Calu3 (cell line): ENCODE measurements at regions not wholly inside any gene's neighbourhood (a gene's known extent, or its start where the extent isn't known, plus 50 kb on each side); places are given as distances from the start of the nearest gene placed in this dataset.

Source experiments
- BruUV-seq: library from RNA; stranded (reverse); fragments of 400-500 nt; replicated peaks from 2 replicates; lab custom pipeline; 2021; lab: Mats Ljungman, UMichigan
- CTCF ChIA-PET: fragments of 300-600 bp; sonication (Branson Sonifier 250); formaldehyde crosslinking; loops from one replicate; lab custom pipeline; 2022; ENCODE audit warnings: antibody characterized with exemption; lab: Charles Lee
- DNase-seq: peaks from one replicate; pipeline ENCODE4 v3.0.0; 2022
- H3K27ac Mint-ChIP-seq: one replicate; pipeline ENCODE4 v1.8.0; 2022; ENCODE audit warnings: mixed read lengths; ENCODE audit not compliant: unreplicated experiment
- H3K27me3 Mint-ChIP-seq: one replicate; pipeline ENCODE4 v1.8.0; 2022; ENCODE audit warnings: mixed read lengths; ENCODE audit not compliant: unreplicated experiment
- H3K36me3 Mint-ChIP-seq: one replicate; pipeline ENCODE4 v1.8.0; 2022; ENCODE audit warnings: mild to moderate bottlenecking, moderate library complexity, mixed read lengths; ENCODE audit not compliant: insufficient read depth, unreplicated experiment
- H3K4me1 Mint-ChIP-seq: one replicate; pipeline ENCODE4 v1.8.0; 2022; ENCODE audit warnings: mild to moderate bottlenecking, low read depth, mixed read lengths; ENCODE audit not compliant: unreplicated experiment
- H3K4me3 Mint-ChIP-seq: one replicate; pipeline ENCODE4 v1.8.0; 2022; ENCODE audit warnings: mild to moderate bottlenecking, low read depth, moderate library complexity, mixed read lengths; ENCODE audit not compliant: unreplicated experiment
- H3K9me3 Mint-ChIP-seq: one replicate; pipeline ENCODE4 v1.8.0; 2022; ENCODE audit warnings: low read depth, mixed read lengths; ENCODE audit not compliant: unreplicated experiment
- intact Hi-C: fragments of 100-400 bp; cut with micrococcal nuclease; formaldehyde crosslinking; loops from one replicate; pipeline ENCODE4 v1.10.0; 2022; ENCODE audit not compliant: unreplicated experiment
- TF ChIP-seq, protein P1 (sequence below): fragments of 200-600 bp; IDR thresholded peaks from one replicate; pipeline ENCODE4 v1.8.0; 2022; ENCODE audit warnings: antibody characterized with exemption; ENCODE audit not compliant: unreplicated experiment

- peaks cover 33% of the 10 kb centered on the region for H3K4me1 Mint-ChIP-seq
- peaks cover 4% of the 10 kb centered on the region for H3K27me3 Mint-ChIP-seq
- intact Hi-C loops, result loop anchor here (2.0 kb wide), 1 partner anchor 47 kb away; no protein-coding TSS in a partner anchor
- peak; percentile 41 for DNase-seq
- TF ChIP-seq, protein P1, sequence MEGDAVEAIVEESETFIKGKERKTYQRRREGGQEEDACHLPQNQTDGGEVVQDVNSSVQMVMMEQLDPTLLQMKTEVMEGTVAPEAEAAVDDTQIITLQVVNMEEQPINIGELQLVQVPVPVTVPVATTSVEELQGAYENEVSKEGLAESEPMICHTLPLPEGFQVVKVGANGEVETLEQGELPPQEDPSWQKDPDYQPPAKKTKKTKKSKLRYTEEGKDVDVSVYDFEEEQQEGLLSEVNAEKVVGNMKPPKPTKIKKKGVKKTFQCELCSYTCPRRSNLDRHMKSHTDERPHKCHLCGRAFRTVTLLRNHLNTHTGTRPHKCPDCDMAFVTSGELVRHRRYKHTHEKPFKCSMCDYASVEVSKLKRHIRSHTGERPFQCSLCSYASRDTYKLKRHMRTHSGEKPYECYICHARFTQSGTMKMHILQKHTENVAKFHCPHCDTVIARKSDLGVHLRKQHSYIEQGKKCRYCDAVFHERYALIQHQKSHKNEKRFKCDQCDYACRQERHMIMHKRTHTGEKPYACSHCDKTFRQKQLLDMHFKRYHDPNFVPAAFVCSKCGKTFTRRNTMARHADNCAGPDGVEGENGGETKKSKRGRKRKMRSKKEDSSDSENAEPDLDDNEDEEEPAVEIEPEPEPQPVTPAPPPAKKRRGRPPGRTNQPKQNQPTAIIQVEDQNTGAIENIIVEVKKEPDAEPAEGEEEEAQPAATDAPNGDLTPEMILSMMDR, result no peak
- no peaks in the 10 kb centered on the region for H3K36me3 Mint-ChIP-seq
- no peaks in the 10 kb centered on the region for H3K9me3 Mint-ChIP-seq
- no peak overlapping the region for H3K4me3 Mint-ChIP-seq
- BruUV-seq, result TSS peak; percentile 81
- CTCF ChIA-PET, result interaction anchor here (0.8 to 1.1 kb wide), 2 partner anchors 20 to 33 kb away, joined by 3 read pairs; no protein-coding TSS in a partner anchor
- H3K27ac Mint-ChIP-seq, result peak overlapping the region; percentile 56
Observed at GRCh38 chr16:86632206-86632605, 53.9 kb downstream of the FOXL1 start.

GRCh38 chr16:86632944-86633343 lies 54.6 kb downstream of the FOXL1 start:
- CTCF ChIA-PET, result no interaction called here
- no TSS peak for BruUV-seq
- no peaks in the 10 kb centered on the region for H3K36me3 Mint-ChIP-seq
- intact Hi-C loops, result loop anchor here (2.0 kb wide), 1 partner anchor 48 kb away; no protein-coding TSS in a partner anchor
- TF ChIP-seq, protein P1, result no peak
- H3K9me3 Mint-ChIP-seq, result no peaks in the 10 kb centered on the region
- H3K4me1 Mint-ChIP-seq, result peaks cover 33% of the 10 kb centered on the region
- H3K4me3 Mint-ChIP-seq, result peak overlapping the region; percentile 42
- H3K27ac Mint-ChIP-seq, result peak overlapping the region; percentile 51
- peaks cover 11% of the 10 kb centered on the region for H3K27me3 Mint-ChIP-seq
- no peak for DNase-seq

GRCh38 chr16:86634292-86634691 lies 55.9 kb downstream of the FOXL1 start:
- intact Hi-C loops, result no loop called here
- CTCF ChIA-PET, result interaction anchor here (0.7 kb wide), 1 partner anchor 183 kb away, joined by 5 read pairs; no protein-coding TSS in a partner anchor
- peaks cover 12% of the 10 kb centered on the region for H3K27me3 Mint-ChIP-seq
- H3K27ac Mint-ChIP-seq, result no peak overlapping the region
- TF ChIP-seq, protein P1, result no peak
- H3K9me3 Mint-ChIP-seq, result no peaks in the 10 kb centered on the region
- BruUV-seq, result no TSS peak
- no peak overlapping the region for H3K4me3 Mint-ChIP-seq
- no peak for DNase-seq
- no peaks in the 10 kb centered on the region for H3K36me3 Mint-ChIP-seq
- peaks cover 33% of the 10 kb centered on the region for H3K4me1 Mint-ChIP-seq

GRCh38 chr16:86635176-86635876 lies 57.0 kb downstream of the FOXL1 start:
- Mint-ChIP-seq H3K36me3 (no peaks in the 10 kb centered on the region), H3K4me1 (peaks cover 32% of the 10 kb centered on the region), H3K27ac (no peak overlapping the region), H3K9me3 (no peaks in the 10 kb centered on the region), H3K4me3 (no peak overlapping the region), H3K27me3 (peaks cover 12% of the 10 kb centered on the region)
- no peak for DNase-seq
- CTCF ChIA-PET, result no interaction called here
- BruUV-seq, result no TSS peak
- intact Hi-C loops, result no loop called here
- TF ChIP-seq, protein P1, result no peak
